Panc1 (cell line): ENCODE measurements at regions not wholly inside any gene's neighbourhood (a gene's known extent, or its start where the extent isn't known, plus 50 kb on each side); places are given as distances from the start of the nearest gene placed in this dataset.

ENCODE experiments used
- ATAC-seq: fragments of 200-7000 bp; cut with Tn5 transposase; 2 replicates; pipeline ENCODE4 v1.9.1; 2020; ENCODE audit warnings: mild to moderate bottlenecking, moderate library complexity
- BruUV-seq: library from RNA; stranded (reverse); fragments of 400-500 nt; replicated peaks from 2 replicates; lab custom pipeline; 2021; lab: Mats Ljungman, UMichigan
- CTCF ChIA-PET: fragments of 300-600 bp; sonication (Branson Sonifier 250); formaldehyde crosslinking; loops from one replicate; lab custom pipeline; 2022; ENCODE audit warnings: antibody characterized with exemption; lab: Charles Lee
- POLR2A ChIA-PET: fragments of 300-600 bp; sonication (Branson Sonifier 250); formaldehyde crosslinking; loops from one replicate; lab custom pipeline; 2022; ENCODE audit warnings: antibody characterized with exemption; lab: Charles Lee
- DNase-seq: peaks from one replicate; pipeline ENCODE4 v3.0.0-alpha.2; 2010; ENCODE audit warnings: low read depth, low spot score
- H3K27ac ChIP-seq: 2 replicates; pipeline ENCODE4 v1.5.1; 2011; ENCODE audit warnings: mild to moderate bottlenecking, low read length, inconsistent platforms
- H3K27me3 ChIP-seq: fragments of 200-500 bp; sonication (Bioruptor generic); 2 replicates; pipeline ENCODE4 v1.6.0; 2014; ENCODE audit warnings: low read length, inconsistent platforms; ENCODE audit not compliant: control insufficient read depth, insufficient read depth
- H3K36me3 ChIP-seq: fragments of 200-500 bp; sonication (Bioruptor generic); 2 replicates; pipeline ENCODE4 v1.5.1; 2014; ENCODE audit warnings: inconsistent platforms, mild to moderate bottlenecking, low read length, moderate library complexity; ENCODE audit not compliant: control insufficient read depth, insufficient read depth
- H3K4me1 ChIP-seq: 2 replicates; pipeline ENCODE4 v1.5.1; 2011; ENCODE audit warnings: inconsistent platforms, mild to moderate bottlenecking, low read length, moderate library complexity; ENCODE audit not compliant: control insufficient read depth, insufficient read depth
- H3K4me3 ChIP-seq, 2 experiments: 2 replicates each; pipeline ENCODE4 v1.5.1; 2011 to 2012; ENCODE audit warnings: low read depth in 2 of 2, low read length in 2 of 2, mild to moderate bottlenecking in 2 of 2, inconsistent platforms in 1 of 2, moderate library complexity in 1 of 2
- H3K9me3 ChIP-seq: fragments of 200-500 bp; sonication (Bioruptor generic); 2 replicates; pipeline ENCODE4 v1.5.1; 2014; ENCODE audit warnings: low read depth, mild to moderate bottlenecking, inconsistent platforms, low read length, moderate library complexity; ENCODE audit not compliant: control insufficient read depth, insufficient read depth
- POLR2AphosphoS5 ChIP-seq: IDR thresholded peaks from 2 replicates; pipeline ENCODE4 v1.6.1; 2012; ENCODE audit warnings: mild to moderate bottlenecking, low read depth, low read length, moderate library complexity
- REST ChIP-seq, 2 experiments: IDR thresholded peaks; 2 replicates each; pipeline ENCODE4 v1.6.1; 2011 to 2012; ENCODE audit warnings: low read depth in 2 of 2, control low read depth in 1 of 2, low read length in 1 of 2, mild to moderate bottlenecking in 1 of 2, moderate library complexity in 1 of 2; ENCODE audit not compliant: insufficient read depth in 1 of 2
- SIN3A ChIP-seq: IDR thresholded peaks from 2 replicates; pipeline ENCODE4 v1.6.1; 2012; ENCODE audit warnings: low read depth, mild to moderate bottlenecking, low read length, moderate library complexity, borderline replicate concordance; ENCODE audit not compliant: insufficient read depth
- TCF7L2 ChIP-seq: IDR thresholded peaks from 2 replicates; pipeline ENCODE4 v1.6.1; 2011; ENCODE audit warnings: mild to moderate bottlenecking, low read depth, low read length, inconsistent platforms
- in situ Hi-C: cut with HindIII; loops from 2 replicates; pipeline ENCODE4 v1.10.0; 2016; ENCODE audit warnings: low sequenced_read_pairs, low pct_unique_long_range_greater_than_20kb
- intact Hi-C: fragments of 100-400 bp; cut with micrococcal nuclease; formaldehyde crosslinking; loops from one replicate; pipeline ENCODE4 v1.10.0; 2022; ENCODE audit not compliant: unreplicated experiment
- TF ChIP-seq, protein P1 (sequence below): fragments of 450-650 bp; IDR thresholded peaks from 2 replicates; pipeline ENCODE4 v1.5.1; 2017; ENCODE audit warnings: mild to moderate bottlenecking

DNA sequence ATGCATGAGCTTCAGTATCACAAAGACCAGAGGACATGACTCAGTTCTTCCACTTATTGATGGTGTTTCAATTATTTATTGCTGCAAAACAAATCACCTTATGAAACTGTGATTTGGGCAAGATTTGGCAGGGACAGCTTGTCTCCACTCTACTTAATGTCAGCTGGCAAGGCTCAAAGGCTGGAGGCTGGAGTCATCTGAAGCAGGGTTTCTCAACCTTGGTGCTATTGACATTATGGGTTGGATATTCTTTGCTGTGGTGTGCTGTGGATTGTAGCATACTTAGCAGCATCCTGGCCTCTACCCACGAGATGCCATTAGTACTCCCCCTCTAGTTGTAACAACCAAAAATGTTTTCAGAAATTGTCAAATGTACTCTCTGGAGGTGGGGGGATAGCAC is 138.8 kb upstream of the PEX5L start:
- TF ChIP-seq POLR2AphosphoS5 = no peak
- TF ChIP-seq SIN3A = no peak
- TF ChIP-seq, protein P1, sequence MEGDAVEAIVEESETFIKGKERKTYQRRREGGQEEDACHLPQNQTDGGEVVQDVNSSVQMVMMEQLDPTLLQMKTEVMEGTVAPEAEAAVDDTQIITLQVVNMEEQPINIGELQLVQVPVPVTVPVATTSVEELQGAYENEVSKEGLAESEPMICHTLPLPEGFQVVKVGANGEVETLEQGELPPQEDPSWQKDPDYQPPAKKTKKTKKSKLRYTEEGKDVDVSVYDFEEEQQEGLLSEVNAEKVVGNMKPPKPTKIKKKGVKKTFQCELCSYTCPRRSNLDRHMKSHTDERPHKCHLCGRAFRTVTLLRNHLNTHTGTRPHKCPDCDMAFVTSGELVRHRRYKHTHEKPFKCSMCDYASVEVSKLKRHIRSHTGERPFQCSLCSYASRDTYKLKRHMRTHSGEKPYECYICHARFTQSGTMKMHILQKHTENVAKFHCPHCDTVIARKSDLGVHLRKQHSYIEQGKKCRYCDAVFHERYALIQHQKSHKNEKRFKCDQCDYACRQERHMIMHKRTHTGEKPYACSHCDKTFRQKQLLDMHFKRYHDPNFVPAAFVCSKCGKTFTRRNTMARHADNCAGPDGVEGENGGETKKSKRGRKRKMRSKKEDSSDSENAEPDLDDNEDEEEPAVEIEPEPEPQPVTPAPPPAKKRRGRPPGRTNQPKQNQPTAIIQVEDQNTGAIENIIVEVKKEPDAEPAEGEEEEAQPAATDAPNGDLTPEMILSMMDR = no peak
- TF ChIP-seq REST (IDR thresholded peaks at IDR 0.05; ENCODE audit: insufficient read depth in 1 of 2, low read depth in 2 of 2, low read length in 1 of 2) = no peak
- no peak for TF ChIP-seq TCF7L2
- in situ Hi-C loops = no loop called here
- no peak for DNase-seq

DNA sequence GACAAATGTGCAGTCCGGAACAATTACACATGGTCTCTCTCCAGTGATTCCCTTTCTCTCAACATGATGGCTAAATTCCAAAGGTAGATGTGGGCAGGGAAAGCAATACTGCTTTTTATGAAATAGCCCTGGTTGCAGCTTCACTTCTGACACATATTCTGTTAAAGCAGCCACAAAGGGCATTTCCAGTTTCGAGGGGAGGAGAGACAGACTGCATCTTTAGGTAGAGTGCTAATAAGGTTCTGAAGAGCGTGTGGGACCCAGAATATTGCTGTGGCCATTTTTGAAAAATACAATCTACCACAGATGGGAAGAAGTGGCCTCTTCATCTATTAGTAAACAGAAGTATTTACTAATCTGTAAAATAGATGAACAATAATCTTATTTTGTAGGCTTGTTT is 139.3 kb upstream of the PEX5L start:
- in situ Hi-C loops (no loop called here), intact Hi-C loops (no loop called here)
- Histone ChIP-seq H3K27me3 (no peaks in the 10 kb centered on the region), H3K4me1 (no peaks in the 10 kb centered on the region), H3K27ac (no peak overlapping the region), H3K36me3 (no peaks in the 10 kb centered on the region), H3K9me3 (no peaks in the 10 kb centered on the region), H3K4me3 (no peak overlapping the region)
- CTCF ChIA-PET = no interaction called here
- no peak for TF ChIP-seq TCF7L2
- TF ChIP-seq, protein P1 = no peak
- TF ChIP-seq POLR2AphosphoS5 = no peak
- no peak for TF ChIP-seq SIN3A
- TF ChIP-seq REST (IDR thresholded peaks at IDR 0.05; ENCODE audit: insufficient read depth in 1 of 2, low read depth in 2 of 2, low read length in 1 of 2) = no peak
- POLR2A ChIA-PET = no interaction called here
- no TSS peak for BruUV-seq
- DNase-seq = no peak
- no peak for ATAC-seq

More for the DNA sequence above, 138.8 kb upstream of the PEX5L start:
- intact Hi-C loops = no loop called here
- H3K27me3 ChIP-seq = no peaks in the 10 kb centered on the region
- ChIA-PET POLR2A (no interaction called here), CTCF (no interaction called here)
- H3K4me1 ChIP-seq = no peaks in the 10 kb centered on the region
- no peak overlapping the region for H3K27ac ChIP-seq
- BruUV-seq = no TSS peak
- H3K36me3 ChIP-seq = no peaks in the 10 kb centered on the region
- no peaks in the 10 kb centered on the region for H3K9me3 ChIP-seq
- H3K4me3 ChIP-seq = no peak overlapping the region
- ATAC-seq = no peak
